ENCODE measurements at regions not wholly inside any gene's neighbourhood (a gene's known extent, or its start where the extent isn't known, plus 50 kb on each side); places are given as distances from the start of the nearest gene placed in this dataset.

DNA sequence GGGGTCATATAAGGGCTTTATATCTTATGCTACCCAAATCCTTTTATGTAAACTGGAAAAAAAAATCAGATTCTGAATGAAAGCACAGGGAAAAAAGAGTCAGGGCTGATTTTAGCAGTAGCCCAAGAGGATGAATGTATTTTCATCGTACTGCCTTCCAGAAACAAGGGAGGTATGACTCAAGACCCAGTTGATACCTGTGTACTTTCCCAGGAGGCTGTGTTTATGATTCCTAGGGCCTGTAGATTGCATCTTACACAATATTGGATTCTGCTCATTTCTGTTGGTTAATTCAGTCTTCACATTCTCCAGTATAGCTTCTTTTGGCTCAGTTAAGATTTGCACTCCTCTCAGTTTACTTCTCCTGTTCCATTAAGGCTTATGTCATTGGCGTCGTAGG, 127.9 kb upstream of the LIMCH1 start:
- DNase-seq (ENCODE audit: extremely low read depth, insufficient read length): no peak
- Histone ChIP-seq H3K4me3 (replicated peaks; ENCODE audit: low read depth, low read length) (no peak overlapping the region), H3K27me3 (replicated peaks; ENCODE audit: control insufficient read depth, insufficient read depth, low read length) (no peaks in the 10 kb centered on the region), H3K36me3 (ENCODE audit: control insufficient read depth, insufficient read depth, low read length) (no peaks in the 10 kb centered on the region)
- TF ChIP-seq, protein P1, sequence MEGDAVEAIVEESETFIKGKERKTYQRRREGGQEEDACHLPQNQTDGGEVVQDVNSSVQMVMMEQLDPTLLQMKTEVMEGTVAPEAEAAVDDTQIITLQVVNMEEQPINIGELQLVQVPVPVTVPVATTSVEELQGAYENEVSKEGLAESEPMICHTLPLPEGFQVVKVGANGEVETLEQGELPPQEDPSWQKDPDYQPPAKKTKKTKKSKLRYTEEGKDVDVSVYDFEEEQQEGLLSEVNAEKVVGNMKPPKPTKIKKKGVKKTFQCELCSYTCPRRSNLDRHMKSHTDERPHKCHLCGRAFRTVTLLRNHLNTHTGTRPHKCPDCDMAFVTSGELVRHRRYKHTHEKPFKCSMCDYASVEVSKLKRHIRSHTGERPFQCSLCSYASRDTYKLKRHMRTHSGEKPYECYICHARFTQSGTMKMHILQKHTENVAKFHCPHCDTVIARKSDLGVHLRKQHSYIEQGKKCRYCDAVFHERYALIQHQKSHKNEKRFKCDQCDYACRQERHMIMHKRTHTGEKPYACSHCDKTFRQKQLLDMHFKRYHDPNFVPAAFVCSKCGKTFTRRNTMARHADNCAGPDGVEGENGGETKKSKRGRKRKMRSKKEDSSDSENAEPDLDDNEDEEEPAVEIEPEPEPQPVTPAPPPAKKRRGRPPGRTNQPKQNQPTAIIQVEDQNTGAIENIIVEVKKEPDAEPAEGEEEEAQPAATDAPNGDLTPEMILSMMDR (IDR thresholded peaks at IDR 0.05; ENCODE audit: insufficient read depth, low read length, poor library complexity, severe bottlenecking): no peak

DNA sequence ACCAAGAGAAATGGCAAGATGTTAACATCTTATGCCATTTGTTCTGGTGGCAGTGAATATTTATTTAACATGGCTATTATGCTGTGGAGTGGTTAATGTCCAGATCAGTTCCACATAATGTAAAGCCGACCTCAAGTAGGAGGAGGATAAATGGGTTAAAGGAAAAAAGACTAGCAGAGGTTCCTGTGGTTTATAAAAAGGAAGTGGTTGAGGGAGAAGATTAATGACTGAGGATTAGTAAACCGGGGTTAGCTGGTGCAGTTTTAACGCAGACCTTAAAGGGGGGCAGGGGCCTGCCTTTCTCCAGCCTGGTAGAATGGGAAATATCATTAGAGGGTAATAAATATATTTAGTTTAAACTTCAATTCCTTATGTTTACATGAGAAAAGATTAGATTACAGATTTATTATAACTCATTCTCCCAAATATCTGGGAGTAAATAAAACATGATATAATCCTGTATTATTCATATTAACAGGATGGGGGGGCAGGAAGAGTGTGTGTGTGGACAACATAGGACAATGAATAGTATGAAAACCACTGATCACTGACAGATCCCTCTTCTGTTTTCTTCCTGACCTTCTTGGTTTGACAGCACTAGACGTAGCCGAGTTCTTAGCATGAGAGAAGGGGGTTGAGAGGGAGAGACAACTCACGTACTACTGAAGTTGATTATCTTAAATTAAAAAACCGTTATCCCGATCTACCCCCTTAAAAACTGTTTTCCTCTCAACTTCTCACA, 124.1 kb upstream of the LIMCH1 start:
- Histone ChIP-seq H3K36me3 (ENCODE audit: control insufficient read depth, insufficient read depth, low read length) (no peaks in the 10 kb centered on the region), H3K4me3 (replicated peaks; ENCODE audit: low read depth, low read length) (no peak overlapping the region), H3K27me3 (replicated peaks; ENCODE audit: control insufficient read depth, insufficient read depth, low read length) (no peaks in the 10 kb centered on the region)
- no peak for DNase-seq (ENCODE audit: extremely low read depth, insufficient read length)
- TF ChIP-seq, protein P1 (IDR thresholded peaks at IDR 0.05; ENCODE audit: insufficient read depth, low read length, poor library complexity, severe bottlenecking): no peak

DNA sequence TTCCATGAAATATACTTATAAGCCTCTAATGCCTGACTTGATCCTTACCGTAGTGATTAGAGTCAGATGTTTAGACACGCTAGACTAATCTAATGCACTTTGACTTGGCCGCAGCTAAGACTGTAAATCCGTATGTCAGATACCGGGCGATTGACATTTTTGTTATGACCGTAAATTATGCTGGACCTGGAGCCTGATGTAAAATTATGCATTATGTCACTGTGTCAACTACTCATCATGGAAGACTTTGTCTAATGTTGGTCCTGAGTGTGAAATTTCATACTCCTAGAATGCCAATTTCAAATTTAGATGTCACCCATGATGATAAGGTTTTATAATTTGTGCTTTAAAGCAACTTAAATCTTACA, 123.6 kb upstream of the LIMCH1 start:
- TF ChIP-seq, protein P1 (IDR thresholded peaks at IDR 0.05; ENCODE audit: insufficient read depth, low read length, poor library complexity, severe bottlenecking): no peak
- DNase-seq (ENCODE audit: extremely low read depth, insufficient read length): no peak
- Histone ChIP-seq H3K27me3 (replicated peaks; ENCODE audit: control insufficient read depth, insufficient read depth, low read length) (no peaks in the 10 kb centered on the region), H3K4me3 (replicated peaks; ENCODE audit: low read depth, low read length) (no peak overlapping the region), H3K36me3 (ENCODE audit: control insufficient read depth, insufficient read depth, low read length) (no peaks in the 10 kb centered on the region)

DNA sequence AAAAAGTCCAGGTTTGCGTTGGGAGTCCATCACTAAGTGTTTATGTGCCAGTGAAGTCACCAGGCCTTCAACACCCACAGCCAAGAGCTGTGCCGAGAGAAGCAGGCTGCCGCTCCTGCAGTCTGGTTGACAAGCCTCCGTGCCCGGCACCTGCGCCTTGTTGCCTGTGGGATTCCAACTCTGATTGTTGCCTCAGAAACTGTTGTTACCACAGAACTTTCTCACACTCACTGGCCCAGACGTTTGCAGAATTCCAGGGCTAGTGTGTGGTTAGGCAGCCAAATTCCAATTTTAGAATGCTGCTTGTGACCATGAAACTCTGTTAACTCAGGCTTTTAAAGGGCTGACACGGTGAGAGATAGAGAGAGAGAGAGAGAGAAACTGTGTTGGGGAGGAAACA, 119.5 kb upstream of the LIMCH1 start:
- Histone ChIP-seq H3K4me3 (replicated peaks; ENCODE audit: low read depth, low read length) (no peak overlapping the region), H3K36me3 (ENCODE audit: control insufficient read depth, insufficient read depth, low read length) (no peaks in the 10 kb centered on the region), H3K27me3 (replicated peaks; ENCODE audit: control insufficient read depth, insufficient read depth, low read length) (no peaks in the 10 kb centered on the region)
- DNase-seq (ENCODE audit: extremely low read depth, insufficient read length): no peak
- TF ChIP-seq, protein P1 (IDR thresholded peaks at IDR 0.05; ENCODE audit: insufficient read depth, low read length, poor library complexity, severe bottlenecking): no peak

DNA sequence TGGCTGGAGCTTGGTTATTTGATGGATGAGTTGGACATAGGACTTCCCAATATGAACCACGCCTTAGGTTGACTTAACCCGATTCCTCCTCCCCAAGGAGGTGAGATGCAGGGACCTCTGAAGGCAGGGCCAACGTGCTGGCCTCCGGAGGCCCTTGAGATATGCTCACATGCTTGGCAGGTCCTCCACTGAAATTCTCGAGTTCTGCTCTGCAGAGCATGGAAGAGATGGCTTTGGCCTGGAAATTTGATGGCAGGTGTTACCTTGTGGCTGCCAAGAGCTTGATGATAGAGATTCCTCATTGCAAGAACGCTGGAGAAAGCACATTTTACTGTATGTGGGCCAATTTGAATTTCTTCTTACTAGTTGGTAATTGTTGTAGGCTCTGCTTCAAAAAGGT, 117.4 kb upstream of the LIMCH1 start:
- Histone ChIP-seq H3K27me3 (replicated peaks; ENCODE audit: control insufficient read depth, insufficient read depth, low read length) (no peaks in the 10 kb centered on the region), H3K4me3 (replicated peaks; ENCODE audit: low read depth, low read length) (no peak overlapping the region), H3K36me3 (ENCODE audit: control insufficient read depth, insufficient read depth, low read length) (no peaks in the 10 kb centered on the region)
- DNase-seq (ENCODE audit: extremely low read depth, insufficient read length): no peak
- TF ChIP-seq, protein P1 (IDR thresholded peaks at IDR 0.05; ENCODE audit: insufficient read depth, low read length, poor library complexity, severe bottlenecking): no peak

DNA sequence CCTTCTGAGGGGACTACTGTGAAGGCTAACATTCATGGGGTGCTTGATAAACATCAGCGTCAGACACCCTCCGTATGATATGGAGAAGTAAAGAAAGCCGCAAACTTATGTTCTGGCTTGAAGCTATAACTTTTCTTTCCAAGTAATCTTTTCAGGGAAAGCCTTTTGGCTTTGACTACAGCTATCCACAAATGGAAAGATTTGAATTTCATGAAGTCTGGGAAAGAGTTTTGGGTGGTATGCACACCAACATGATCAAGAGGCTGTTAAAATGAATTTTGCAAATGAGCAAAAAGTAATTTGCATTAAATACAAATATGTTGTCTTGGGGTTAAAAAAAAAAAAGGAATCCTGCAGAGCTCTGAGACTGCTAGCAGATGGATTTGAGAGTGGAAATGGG, 114.8 kb upstream of the LIMCH1 start:
- no peaks in the 10 kb centered on the region for H3K36me3 ChIP-seq (ENCODE audit: control insufficient read depth, insufficient read depth, low read length)
- no peak for DNase-seq (ENCODE audit: extremely low read depth, insufficient read length)
- H3K27me3 ChIP-seq (replicated peaks; ENCODE audit: control insufficient read depth, insufficient read depth, low read length): no peaks in the 10 kb centered on the region
- TF ChIP-seq, protein P1 (IDR thresholded peaks at IDR 0.05; ENCODE audit: insufficient read depth, low read length, poor library complexity, severe bottlenecking): no peak
- H3K4me3 ChIP-seq (replicated peaks; ENCODE audit: low read depth, low read length): no peak overlapping the region

All from GM06990 (cell line).